ENCODE measurements at regions not wholly inside any gene's neighbourhood (a gene's known extent, or its start where the extent isn't known, plus 50 kb on each side); places are given as distances from the start of the nearest gene placed in this dataset.

- no peaks in the 10 kb centered on the region for H3K79me1 ChIP-seq (ENCODE audit: low read depth, low read length)
- CTCF ChIA-PET (ENCODE audit: partially characterized antibody), result no interaction called here
- 76% methylated on average over 9 of the region's 9 CpGs; no CpG with 5 or more reads in 1 of the 2 experiments for WGBS, 2 experiments (ENCODE audit: extremely low coverage in 1 of 2, insufficient coverage in 1 of 2, insufficient read length in 1 of 2, insufficient replicate concordance in 2 of 2, low coverage in 1 of 2, low lambda C conversion rate in 2 of 2, missing lambda C conversion rate in 1 of 2)
- no peak overlapping the region for H3K14ac ChIP-seq (ENCODE audit: insufficient read length)
- FAIRE-seq (no peak), DNase-seq (ENCODE audit: low read depth in 1 of 2, low spot score in 2 of 2) (no peak)
- no peak overlapping the region for H3K9ac ChIP-seq (replicated peaks in 1 of 4; ENCODE audit: extremely low read depth in 1 of 4, low read depth in 3 of 4, low read length in 3 of 4)
- H3K27ac ChIP-seq (ENCODE audit: low read depth, low read length), result no peak overlapping the region
- no peak overlapping the region for H4K5ac ChIP-seq (ENCODE audit: insufficient read length, low read depth, low read length)
- H4K20me1 ChIP-seq (replicated peaks in 1 of 2; ENCODE audit: control insufficient read depth in 1 of 2, insufficient read depth in 2 of 2, low read length in 2 of 2), result no peaks in the 10 kb centered on the region
- no peaks in the 10 kb centered on the region for H3K36me3 ChIP-seq (ENCODE audit: control insufficient read depth in 2 of 4, insufficient read depth in 4 of 4, low read length in 3 of 4)
- H2AK5ac ChIP-seq (ENCODE audit: low read depth, low read length), result no peak overlapping the region
- no peak for TF ChIP-seq POLR2AphosphoS5 (IDR thresholded peaks at IDR 0.05; ENCODE audit: low read depth, low read length)
- TF ChIP-seq POU5F1 (IDR thresholded peaks at IDR 0.05; ENCODE audit: low read depth, low read length), result no peak
- no peak for TF ChIP-seq USF2 (IDR thresholded peaks at IDR 0.05; ENCODE audit: low read length)
- TF ChIP-seq BACH1 (IDR thresholded peaks at IDR 0.05; ENCODE audit: low read length), result no peak
- no peak for TF ChIP-seq CHD1 (IDR thresholded peaks at IDR 0.05; ENCODE audit: low read depth, low read length)
- TF ChIP-seq HDAC2 (IDR thresholded peaks at IDR 0.05; ENCODE audit: borderline replicate concordance in 1 of 2, low read depth in 2 of 2, low read length in 2 of 2), result no peak
- H4K91ac ChIP-seq (replicated peaks; ENCODE audit: insufficient read length, low read length), result no peak overlapping the region
- no peak overlapping the region for H2BK15ac ChIP-seq (ENCODE audit: low read length)
- H3K23me2 ChIP-seq (ENCODE audit: low read depth, low read length), result peaks cover 1% of the 10 kb centered on the region; the same call in 1 of the 2 replicates
- H3K4me2 ChIP-seq (ENCODE audit: insufficient read depth in 1 of 2, low read depth in 2 of 2, low read length in 2 of 2), result no peak overlapping the region
- no peak overlapping the region for H2BK12ac ChIP-seq (ENCODE audit: low read depth, low read length)
- H2BK20ac ChIP-seq (ENCODE audit: low read length), result no peak overlapping the region
- POLR2A ChIA-PET (ENCODE audit: partially characterized antibody), result interaction anchor here (1.4 kb wide), 1 partner anchor 11 kb away, joined by 4 read pairs; no protein-coding TSS in a partner anchor
- H3K56ac ChIP-seq (replicated peaks; ENCODE audit: insufficient read length, low read depth, low read length), result no peak overlapping the region
- H3K23ac ChIP-seq (ENCODE audit: insufficient read length), result no peak overlapping the region
- no peak overlapping the region for H3K4me3 ChIP-seq (ENCODE audit: extremely low read depth in 1 of 4, insufficient read depth in 2 of 4, low read depth in 3 of 4, low read length in 4 of 4)
- no peak overlapping the region for H4K8ac ChIP-seq (ENCODE audit: extremely low read depth, insufficient read depth, low read length)
- no peak overlapping the region for H3K18ac ChIP-seq (ENCODE audit: extremely low read depth, low read length)
- H3K79me2 ChIP-seq (ENCODE audit: control insufficient read depth in 1 of 2, insufficient read depth in 2 of 2, low read length in 2 of 2), result no peaks in the 10 kb centered on the region
- H3K9me3 ChIP-seq (ENCODE audit: insufficient read depth in 2 of 2, low read depth in 1 of 2, low read length in 1 of 2), result no peaks in the 10 kb centered on the region
- H3K4me1 ChIP-seq (replicated peaks in 1 of 4; ENCODE audit: control insufficient read depth in 3 of 4, insufficient read depth in 4 of 4, low read length in 3 of 4), result peaks cover 3 to 9% (median 7%) of the 10 kb centered on the region in 4 experiments
- no peak overlapping the region for H3K4ac ChIP-seq (replicated peaks; ENCODE audit: insufficient read length, low read depth, low read length)
- peaks cover 0 to 2% (median 0%) of the 10 kb centered on the region in 4 experiments; a peak in 1 of 7 replicates for H3K27me3 ChIP-seq (replicated peaks in 1 of 4; ENCODE audit: control insufficient read depth in 3 of 4, extremely low read depth in 1 of 4, insufficient read depth in 3 of 4, low read length in 3 of 4)
- H2BK5ac ChIP-seq (ENCODE audit: low read depth, low read length), result no peak overlapping the region
- no peak overlapping the region for H2BK120ac ChIP-seq (replicated peaks; ENCODE audit: low read depth, low read length)
- H2AFZ ChIP-seq (ENCODE audit: low read length), result no peak overlapping the region
Observed at GRCh38 chr22:27205492-27206373, 548.3 kb downstream of the MIAT start.

All from H1 (cell line).